CD14-positive monocyte (primary cell): ENCODE measurements at regions not wholly inside any gene's neighbourhood (a gene's known extent, or its start where the extent isn't known, plus 50 kb on each side); places are given as distances from the start of the nearest gene placed in this dataset.

Experiments used
- DNase-seq, 3 donors: peaks; one replicate each; pipeline ENCODE4 v3.0.0-alpha.2; 2011 to 2022
- H2AFZ ChIP-seq: 2 replicates; pipeline ENCODE4 v1.6.0; 2012; ENCODE audit warnings: mild to moderate bottlenecking, low read depth, low read length, inconsistent platforms; ENCODE audit not compliant: insufficient read depth, poor library complexity, severe bottlenecking
- H3K27ac ChIP-seq, 2 donors: 1 replicate in 1 of 2; 2 replicates in 1 of 2; pipeline ENCODE4 v1.5.1; 2012 to 2013; ENCODE audit warnings: low read length in 2 of 2, control low read depth in 1 of 2, inconsistent platforms in 1 of 2, low read depth in 1 of 2, mild to moderate bottlenecking in 1 of 2
- H3K27me3 ChIP-seq, 2 donors: one replicate each; pipeline versions ENCODE4 v1.6.0 to v1.6.1; 2011 to 2013; ENCODE audit warnings: low read length in 2 of 2; ENCODE audit not compliant: control insufficient read depth in 2 of 2, insufficient read depth in 2 of 2
- H3K36me3 ChIP-seq, 2 donors: replicated peaks in 1 of 2; 1 replicate in 1 of 2; 2 replicates in 1 of 2; pipeline versions ENCODE4 v1.5.1 to v1.6.1; 2012 to 2013; ENCODE audit warnings: low read length in 2 of 2, control low read depth in 1 of 2, inconsistent platforms in 1 of 2, mild to moderate bottlenecking in 1 of 2; ENCODE audit not compliant: insufficient read depth in 2 of 2, control insufficient read depth in 1 of 2
- H3K4me1 ChIP-seq, 2 donors: 1 replicate in 1 of 2; 2 replicates in 1 of 2; pipeline versions ENCODE4 v1.5.1 to v1.6.1; 2012 to 2013; ENCODE audit warnings: low read length in 2 of 2, control low read depth in 1 of 2, inconsistent platforms in 1 of 2, mild to moderate bottlenecking in 1 of 2, moderate library complexity in 1 of 2; ENCODE audit not compliant: insufficient read depth in 2 of 2, control insufficient read depth in 1 of 2
- H3K4me2 ChIP-seq: replicated peaks from 2 replicates; pipeline ENCODE3; 2012; ENCODE audit warnings: low read length, moderate library complexity, mild to moderate bottlenecking; ENCODE audit not compliant: poor library complexity, severe bottlenecking; ENCODE audit errors: extremely low read depth
- H3K4me3 ChIP-seq, 3 experiments: fragments of 200-600 bp in 1 of 3; sonication (generic) in 1 of 3; replicated peaks in 1 of 3; 1 replicate in 2 of 3; 2 replicates in 1 of 3; pipeline ENCODE4 v1.5.1; 2011 to 2013; ENCODE audit warnings: low read length in 3 of 3, mild to moderate bottlenecking in 3 of 3, control low read depth in 2 of 3, low read depth in 2 of 3, inconsistent platforms in 1 of 3, moderate library complexity in 1 of 3
- H3K79me2 ChIP-seq: 2 replicates; pipeline ENCODE4 v1.6.0; 2012; ENCODE audit warnings: mild to moderate bottlenecking, control low read depth, inconsistent platforms, low read length, moderate library complexity; ENCODE audit not compliant: insufficient read depth
- H3K9ac ChIP-seq: 2 replicates; pipeline ENCODE4 v1.6.0; 2017; ENCODE audit warnings: low read length, mild to moderate bottlenecking; ENCODE audit not compliant: insufficient read depth, poor library complexity, severe bottlenecking
- H3K9me3 ChIP-seq, 2 donors: replicated peaks in 1 of 2; 1 replicate in 1 of 2; 2 replicates in 1 of 2; pipeline versions ENCODE4 v1.5.1 to v1.6.1; 2012 to 2013; ENCODE audit warnings: low read length in 2 of 2, control low read depth in 1 of 2; ENCODE audit not compliant: control insufficient read depth in 1 of 2, insufficient read depth in 1 of 2
- H4K20me1 ChIP-seq: 2 replicates; pipeline ENCODE4 v1.6.0; 2012; ENCODE audit warnings: mild to moderate bottlenecking, low read length, control low read depth, moderate library complexity; ENCODE audit not compliant: insufficient read depth
- H3K27ac Mint-ChIP-seq, 7 donors: one replicate each; pipeline ENCODE4 v1.8.0; 2020; ENCODE audit warnings: mild to moderate bottlenecking in 7 of 7, mixed read lengths in 7 of 7, moderate library complexity in 6 of 7, inconsistent platforms in 2 of 7
- H3K27me3 Mint-ChIP-seq, 3 donors: one replicate each; pipeline ENCODE4 v1.8.0; 2021 to 2022; ENCODE audit warnings: low read depth in 3 of 3, mild to moderate bottlenecking in 3 of 3, mixed read lengths in 3 of 3, moderate library complexity in 3 of 3, inconsistent platforms in 1 of 3
- H3K36me3 Mint-ChIP-seq, 2 donors: one replicate each; pipeline ENCODE4 v1.8.0; 2020; ENCODE audit warnings: mixed read lengths in 2 of 2, inconsistent platforms in 1 of 2, mild to moderate bottlenecking in 1 of 2
- H3K4me1 Mint-ChIP-seq: one replicate; pipeline ENCODE4 v1.8.0; 2020; ENCODE audit warnings: mild to moderate bottlenecking, mixed read lengths
- H3K4me3 Mint-ChIP-seq, 2 donors: one replicate each; pipeline ENCODE4 v1.8.0; 2020; ENCODE audit warnings: mild to moderate bottlenecking in 2 of 2, mixed read lengths in 2 of 2, moderate library complexity in 1 of 2
- H3K9me3 Mint-ChIP-seq, 7 donors: one replicate each; pipeline ENCODE4 v1.8.0; 2020 to 2022; ENCODE audit warnings: mixed read lengths in 7 of 7, mild to moderate bottlenecking in 6 of 7, moderate library complexity in 6 of 7, inconsistent platforms in 2 of 7
- WGBS: methylation state at CpG from one replicate; pipeline ENCODE4 v1.1.5; 2013; ENCODE audit warnings: missing lambda C conversion rate; ENCODE audit not compliant: insufficient coverage; 5-methylcytosine and 5-hydroxymethylcytosine counted together
- intact Hi-C, 2 donors: fragments of 100-400 bp; cut with micrococcal nuclease; formaldehyde crosslinking; loops; one replicate each; pipeline versions ENCODE4 v1.15.0 to v1.15.1; 2023
- TF ChIP-seq, protein P1 (sequence below): fragments of 200-600 bp; IDR thresholded peaks from one replicate; pipeline ENCODE4 v1.8.0; 2022; ENCODE audit warnings: antibody characterized with exemption, mild to moderate bottlenecking

DNA sequence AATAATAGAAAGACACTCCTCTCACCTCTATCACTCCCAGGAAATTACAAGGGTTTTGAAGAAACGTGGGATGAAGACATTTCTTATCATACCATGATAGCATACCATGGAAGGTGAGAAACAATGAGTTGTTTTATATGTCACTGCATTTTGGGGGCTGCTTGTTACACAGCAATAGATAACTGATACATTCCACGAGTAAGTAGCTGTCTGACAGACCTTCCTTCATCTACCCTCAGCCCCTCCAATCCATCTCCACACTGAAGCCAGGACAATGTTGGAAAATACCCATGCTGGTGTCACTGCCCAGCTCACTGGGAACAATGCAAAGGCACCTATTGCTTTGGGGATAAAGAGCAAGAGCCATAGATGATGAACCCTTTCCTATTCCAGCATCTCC, 68.9 kb upstream of the USP29 start:
- Histone ChIP-seq H3K27ac (no peak overlapping the region), H3K27me3 (no peaks in the 10 kb centered on the region), H3K36me3 (no peaks in the 10 kb centered on the region), H3K4me3 (no peak overlapping the region), H3K9ac (no peak overlapping the region), H3K79me2 (no peaks in the 10 kb centered on the region), H4K20me1 (no peaks in the 10 kb centered on the region), H3K4me1 (no peaks in the 10 kb centered on the region), H2AFZ (no peak overlapping the region), H3K9me3 (peaks cover 78 to 91% of the 10 kb centered on the region in 2 donors), H3K4me2 (no peak overlapping the region)
- no peak for DNase-seq
- TF ChIP-seq, protein P1, sequence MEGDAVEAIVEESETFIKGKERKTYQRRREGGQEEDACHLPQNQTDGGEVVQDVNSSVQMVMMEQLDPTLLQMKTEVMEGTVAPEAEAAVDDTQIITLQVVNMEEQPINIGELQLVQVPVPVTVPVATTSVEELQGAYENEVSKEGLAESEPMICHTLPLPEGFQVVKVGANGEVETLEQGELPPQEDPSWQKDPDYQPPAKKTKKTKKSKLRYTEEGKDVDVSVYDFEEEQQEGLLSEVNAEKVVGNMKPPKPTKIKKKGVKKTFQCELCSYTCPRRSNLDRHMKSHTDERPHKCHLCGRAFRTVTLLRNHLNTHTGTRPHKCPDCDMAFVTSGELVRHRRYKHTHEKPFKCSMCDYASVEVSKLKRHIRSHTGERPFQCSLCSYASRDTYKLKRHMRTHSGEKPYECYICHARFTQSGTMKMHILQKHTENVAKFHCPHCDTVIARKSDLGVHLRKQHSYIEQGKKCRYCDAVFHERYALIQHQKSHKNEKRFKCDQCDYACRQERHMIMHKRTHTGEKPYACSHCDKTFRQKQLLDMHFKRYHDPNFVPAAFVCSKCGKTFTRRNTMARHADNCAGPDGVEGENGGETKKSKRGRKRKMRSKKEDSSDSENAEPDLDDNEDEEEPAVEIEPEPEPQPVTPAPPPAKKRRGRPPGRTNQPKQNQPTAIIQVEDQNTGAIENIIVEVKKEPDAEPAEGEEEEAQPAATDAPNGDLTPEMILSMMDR = no peak
- Mint-ChIP-seq H3K36me3 (no peaks in the 10 kb centered on the region), H3K27ac (no peak overlapping the region), H3K9me3 (peaks cover 28 to 88% (median 68%) of the 10 kb centered on the region in 7 donors), H3K4me1 (no peaks in the 10 kb centered on the region), H3K4me3 (no peak overlapping the region), H3K27me3 (no peaks in the 10 kb centered on the region)
- 25% methylated on average over 1 of the region's 2 CpGs for WGBS
- intact Hi-C loops = no loop called here

DNA sequence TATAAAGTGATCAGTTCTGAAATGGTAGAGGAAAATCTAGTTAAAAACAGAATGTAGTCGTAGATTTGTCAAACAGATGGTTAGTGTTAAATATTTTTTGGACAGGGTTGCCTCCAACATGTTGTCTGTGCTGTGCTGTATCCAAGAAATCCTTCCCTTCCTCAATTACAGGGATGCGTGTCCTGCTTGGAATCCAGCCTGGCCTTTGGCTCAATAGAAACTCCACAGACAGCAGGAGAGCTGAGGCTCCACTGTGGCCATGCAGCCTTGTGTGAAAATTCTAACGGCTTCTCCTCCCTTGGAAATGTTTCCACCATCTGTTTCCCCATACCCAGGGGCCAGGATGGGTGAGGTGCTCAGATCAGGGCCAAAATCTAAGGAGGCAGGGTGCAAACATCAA, 67.7 kb upstream of the USP29 start:
- WGBS = 100% methylated on average over 1 of the region's 3 CpGs
- TF ChIP-seq, protein P1 = no peak
- no peaks in the 10 kb centered on the region for H3K79me2 ChIP-seq
- H3K4me3 ChIP-seq = no peak overlapping the region
- Mint-ChIP-seq H3K36me3 (no peaks in the 10 kb centered on the region), H3K9me3 (peaks cover 28 to 81% (median 65%) of the 10 kb centered on the region in 7 donors), H3K27ac (no peak overlapping the region), H3K4me3 (no peak overlapping the region), H3K27me3 (no peaks in the 10 kb centered on the region), H3K4me1 (no peaks in the 10 kb centered on the region)
- H3K9ac ChIP-seq = no peak overlapping the region
- no peak for DNase-seq
- H3K27me3 ChIP-seq = no peaks in the 10 kb centered on the region
- no peaks in the 10 kb centered on the region for H3K4me1 ChIP-seq
- H2AFZ ChIP-seq = no peak overlapping the region
- no peaks in the 10 kb centered on the region for H3K36me3 ChIP-seq
- intact Hi-C loops = no loop called here
- H3K27ac ChIP-seq = no peak overlapping the region
- no peak overlapping the region for H3K4me2 ChIP-seq
- H3K9me3 ChIP-seq = peaks cover 78 to 88% of the 10 kb centered on the region in 2 donors
- no peaks in the 10 kb centered on the region for H4K20me1 ChIP-seq
